ENCODE measurements at regions not wholly inside any gene's neighbourhood (a gene's known extent, or its start where the extent isn't known, plus 50 kb on each side); places are given as distances from the start of the nearest gene placed in this dataset.

DNA sequence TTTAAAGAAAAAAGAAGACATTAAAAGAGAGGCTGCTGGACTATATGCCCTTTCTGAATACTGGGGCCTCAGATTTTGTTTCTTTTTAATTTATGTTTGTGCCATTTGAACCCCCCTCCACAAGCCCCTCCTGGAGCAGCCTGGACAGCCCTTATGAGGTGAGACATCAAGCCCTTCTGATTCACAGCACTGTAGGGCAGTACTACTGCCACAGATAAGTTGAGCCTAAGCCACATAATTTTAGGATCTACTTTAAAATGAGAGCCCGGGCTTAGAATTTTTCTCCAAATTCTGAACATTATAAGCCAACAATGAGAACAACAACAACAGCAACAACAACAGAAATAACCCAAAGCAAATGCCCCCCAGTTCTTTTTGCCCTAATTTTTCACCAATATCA, 256.9 kb upstream of the SALL1 start:
- Histone ChIP-seq H3K27ac (ENCODE audit: low read depth, low read length) (no peak overlapping the region), H3K9ac (ENCODE audit: low read length in 5 of 5) (no peak overlapping the region), H3K9me3 (ENCODE audit: control insufficient read depth in 5 of 5, low read length in 5 of 5) (no peaks in the 10 kb centered on the region), H3K36me3 (ENCODE audit: control insufficient read depth in 5 of 5, insufficient read depth in 5 of 5, low read length in 5 of 5) (no peaks in the 10 kb centered on the region), H3K4me3 (ENCODE audit: low read depth in 1 of 5, low read length in 5 of 5) (no peak overlapping the region), H3K4me1 (ENCODE audit: control insufficient read depth in 5 of 5, insufficient read depth in 5 of 5, low read length in 5 of 5) (peaks cover 0 to 6% (median 5%) of the 10 kb centered on the region in 5 donors), H3K27me3 (ENCODE audit: control insufficient read depth in 5 of 5, insufficient read depth in 4 of 5, low read length in 5 of 5) (peaks cover 0 to 3% (median 0%) of the 10 kb centered on the region in 5 donors)

DNA sequence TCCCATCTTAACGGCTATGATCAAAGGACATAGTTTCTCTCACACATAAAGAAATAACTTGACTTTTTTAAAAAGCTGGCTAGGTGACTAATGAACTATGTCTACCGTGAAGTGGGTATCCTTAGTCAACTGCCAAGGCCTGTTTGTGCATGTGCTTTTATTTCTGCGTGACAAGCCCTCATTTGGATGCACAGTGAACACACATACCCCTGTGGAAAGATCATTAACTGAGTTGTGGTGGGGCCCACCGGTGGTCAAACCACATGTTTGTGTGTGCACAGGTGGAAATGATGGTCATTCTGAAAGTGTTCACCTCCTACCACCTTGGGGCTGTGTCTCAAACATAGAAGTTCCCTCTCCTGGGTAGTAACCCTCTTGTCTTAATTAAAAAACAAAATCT, 256.1 kb upstream of the SALL1 start:
- H3K27ac ChIP-seq (ENCODE audit: low read depth, low read length): no peak overlapping the region
- no peak overlapping the region for H3K9ac ChIP-seq (ENCODE audit: low read length in 5 of 5)
- no peak overlapping the region for H3K4me3 ChIP-seq (ENCODE audit: low read depth in 1 of 5, low read length in 5 of 5)
- peaks cover 0 to 3% (median 0%) of the 10 kb centered on the region in 5 donors for H3K27me3 ChIP-seq (ENCODE audit: control insufficient read depth in 5 of 5, insufficient read depth in 4 of 5, low read length in 5 of 5)
- H3K36me3 ChIP-seq (ENCODE audit: control insufficient read depth in 5 of 5, insufficient read depth in 5 of 5, low read length in 5 of 5): no peaks in the 10 kb centered on the region
- peaks cover 0 to 11% (median 5%) of the 10 kb centered on the region in 5 donors for H3K4me1 ChIP-seq (ENCODE audit: control insufficient read depth in 5 of 5, insufficient read depth in 5 of 5, low read length in 5 of 5)
- H3K9me3 ChIP-seq (ENCODE audit: control insufficient read depth in 5 of 5, low read length in 5 of 5): no peaks in the 10 kb centered on the region

DNA sequence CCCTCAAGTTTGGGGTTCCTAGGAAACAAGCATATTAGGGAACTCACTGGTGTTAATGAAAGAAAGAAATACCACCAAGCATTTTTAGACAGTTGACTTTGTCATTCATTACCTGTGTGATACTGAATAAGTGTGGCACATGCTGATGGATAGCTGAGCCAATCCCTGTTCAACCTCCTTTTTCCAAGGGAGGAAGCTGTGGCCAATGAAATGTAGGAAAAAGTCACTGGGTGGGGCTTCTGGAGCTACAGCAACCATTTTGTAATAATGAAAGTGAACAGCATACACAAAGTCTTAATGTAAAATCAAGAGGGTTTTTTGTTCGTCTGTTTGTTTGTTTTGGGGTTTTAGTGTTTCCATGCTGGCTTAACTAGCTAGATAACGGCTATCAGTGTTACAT, 254.3 kb upstream of the SALL1 start:
- H3K27ac ChIP-seq (ENCODE audit: low read depth, low read length): no peak overlapping the region
- no peaks in the 10 kb centered on the region for H3K36me3 ChIP-seq (ENCODE audit: control insufficient read depth in 5 of 5, insufficient read depth in 5 of 5, low read length in 5 of 5)
- no peak overlapping the region for H3K4me3 ChIP-seq (ENCODE audit: low read depth in 1 of 5, low read length in 5 of 5)
- peaks cover 0 to 3% (median 0%) of the 10 kb centered on the region in 5 donors for H3K27me3 ChIP-seq (ENCODE audit: control insufficient read depth in 5 of 5, insufficient read depth in 4 of 5, low read length in 5 of 5)
- H3K9me3 ChIP-seq (ENCODE audit: control insufficient read depth in 5 of 5, low read length in 5 of 5): no peaks in the 10 kb centered on the region
- no peak overlapping the region for H3K9ac ChIP-seq (ENCODE audit: low read length in 5 of 5)
- peaks cover 0 to 12% (median 5%) of the 10 kb centered on the region in 5 donors for H3K4me1 ChIP-seq (ENCODE audit: control insufficient read depth in 5 of 5, insufficient read depth in 5 of 5, low read length in 5 of 5)

DNA sequence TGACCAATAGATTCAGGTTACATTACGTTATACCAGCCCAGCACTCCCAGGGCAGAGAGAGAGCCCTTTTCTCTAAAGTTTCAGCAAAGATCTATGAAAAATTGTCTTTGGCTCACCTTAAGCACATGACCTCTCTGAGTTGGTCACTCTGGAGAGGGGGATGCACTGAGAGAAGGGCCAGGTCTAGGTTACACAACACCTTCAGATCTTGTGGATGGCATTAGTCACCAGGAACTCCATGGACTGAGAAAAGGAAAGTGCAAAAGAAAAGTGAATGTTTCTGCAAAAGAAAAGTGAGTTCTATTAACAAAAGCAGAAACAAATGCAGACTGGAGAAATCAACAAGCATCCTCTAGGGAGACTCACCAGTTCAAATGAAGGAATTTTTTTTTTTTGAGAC, 253.3 kb upstream of the SALL1 start:
- H3K27me3 ChIP-seq (ENCODE audit: control insufficient read depth in 5 of 5, insufficient read depth in 4 of 5, low read length in 5 of 5): no peaks in the 10 kb centered on the region
- H3K9ac ChIP-seq (ENCODE audit: low read length in 5 of 5): no peak overlapping the region
- no peaks in the 10 kb centered on the region for H3K9me3 ChIP-seq (ENCODE audit: control insufficient read depth in 5 of 5, low read length in 5 of 5)
- H3K27ac ChIP-seq (ENCODE audit: low read depth, low read length): no peak overlapping the region
- no peaks in the 10 kb centered on the region for H3K36me3 ChIP-seq (ENCODE audit: control insufficient read depth in 5 of 5, insufficient read depth in 5 of 5, low read length in 5 of 5)
- H3K4me3 ChIP-seq (ENCODE audit: low read depth in 1 of 5, low read length in 5 of 5): no peak overlapping the region
- peaks cover 0 to 12% (median 5%) of the 10 kb centered on the region in 5 donors for H3K4me1 ChIP-seq (ENCODE audit: control insufficient read depth in 5 of 5, insufficient read depth in 5 of 5, low read length in 5 of 5)

DNA sequence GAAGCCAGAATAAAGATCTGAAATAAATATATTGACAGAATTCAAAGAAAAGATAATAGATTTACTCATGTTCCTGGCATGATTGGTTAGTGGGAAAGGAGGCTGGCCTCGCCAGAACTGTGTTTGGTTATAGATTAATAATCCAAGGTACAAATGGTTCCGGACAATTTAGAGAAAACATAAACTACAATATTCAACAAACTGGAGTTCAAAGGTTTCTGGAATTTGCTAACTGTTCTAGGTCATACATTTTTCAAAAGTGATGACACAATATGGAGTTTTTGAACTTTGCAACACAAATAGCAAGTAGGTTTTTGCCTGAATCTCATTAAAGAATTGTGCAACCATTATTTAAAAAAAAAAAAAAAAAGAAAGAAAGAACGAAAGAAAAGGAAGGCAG, 251.7 kb upstream of the SALL1 start:
- Histone ChIP-seq H3K4me1 (ENCODE audit: control insufficient read depth in 5 of 5, insufficient read depth in 5 of 5, low read length in 5 of 5) (peaks cover 0 to 12% (median 5%) of the 10 kb centered on the region in 5 donors), H3K27ac (ENCODE audit: low read depth, low read length) (peak overlapping the region; percentile 81)

DNA sequence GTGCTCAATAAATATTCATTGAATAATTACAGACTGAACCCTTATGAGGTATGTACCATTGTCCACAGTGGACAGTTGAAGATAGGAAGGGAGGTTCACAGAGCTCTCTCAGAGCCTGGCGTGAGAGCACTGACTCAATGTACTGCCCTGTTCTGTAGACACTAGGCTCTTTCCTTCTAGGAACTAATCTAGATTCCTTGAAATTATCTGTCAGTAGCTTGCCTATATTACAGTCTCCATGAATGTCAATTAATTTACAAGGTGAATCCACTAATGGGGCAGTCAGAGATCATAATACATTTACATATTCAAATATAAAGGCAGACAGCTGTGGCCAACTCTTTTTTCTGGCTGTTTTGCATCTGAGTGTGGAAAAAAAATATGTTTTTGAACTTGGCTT, 251.2 kb upstream of the SALL1 start:
- Histone ChIP-seq H3K9me3 (ENCODE audit: control insufficient read depth in 5 of 5, low read length in 5 of 5) (no peaks in the 10 kb centered on the region), H3K36me3 (ENCODE audit: control insufficient read depth in 5 of 5, insufficient read depth in 5 of 5, low read length in 5 of 5) (no peaks in the 10 kb centered on the region), H3K9ac (ENCODE audit: low read length in 5 of 5) (peak overlapping the region in 1 of 5 donors; percentile 33), H3K4me3 (ENCODE audit: low read depth in 1 of 5, low read length in 5 of 5) (no peak overlapping the region), H3K4me1 (ENCODE audit: control insufficient read depth in 5 of 5, insufficient read depth in 5 of 5, low read length in 5 of 5) (peaks cover 0 to 12% (median 5%) of the 10 kb centered on the region in 5 donors), H3K27me3 (ENCODE audit: control insufficient read depth in 5 of 5, insufficient read depth in 4 of 5, low read length in 5 of 5) (no peaks in the 10 kb centered on the region), H3K27ac (ENCODE audit: low read depth, low read length) (peak overlapping the region; percentile 81)

More for the DNA sequence above, 251.7 kb upstream of the SALL1 start:
- Histone ChIP-seq H3K9me3 (ENCODE audit: control insufficient read depth in 5 of 5, low read length in 5 of 5) (no peaks in the 10 kb centered on the region), H3K9ac (ENCODE audit: low read length in 5 of 5) (peak overlapping the region in 1 of 5 donors; percentile 33), H3K36me3 (ENCODE audit: control insufficient read depth in 5 of 5, insufficient read depth in 5 of 5, low read length in 5 of 5) (no peaks in the 10 kb centered on the region), H3K4me3 (ENCODE audit: low read depth in 1 of 5, low read length in 5 of 5) (no peak overlapping the region), H3K27me3 (ENCODE audit: control insufficient read depth in 5 of 5, insufficient read depth in 4 of 5, low read length in 5 of 5) (no peaks in the 10 kb centered on the region)

DNA sequence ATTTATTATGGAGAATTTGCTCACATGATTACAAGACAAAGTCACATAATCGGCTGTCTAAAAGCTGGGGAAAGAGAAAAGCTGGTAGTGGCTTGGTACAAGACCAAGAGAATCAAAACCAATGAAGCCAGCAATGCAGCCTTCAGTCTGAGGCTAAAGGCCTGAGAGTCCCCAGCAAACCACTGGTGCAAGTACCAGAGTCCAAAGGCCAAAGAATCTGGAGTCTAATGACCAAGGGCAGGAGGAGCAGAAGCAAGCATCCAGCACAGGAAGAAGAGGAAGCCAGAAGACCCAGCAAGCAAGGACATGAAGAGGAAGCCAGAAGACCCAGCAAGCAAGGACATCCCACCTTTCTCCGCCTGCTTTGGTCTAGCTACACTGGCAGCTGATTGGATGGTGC, 250.6 kb upstream of the SALL1 start:
- H3K27ac ChIP-seq (ENCODE audit: low read depth, low read length): no peak overlapping the region
- peaks cover 0 to 12% (median 5%) of the 10 kb centered on the region in 5 donors for H3K4me1 ChIP-seq (ENCODE audit: control insufficient read depth in 5 of 5, insufficient read depth in 5 of 5, low read length in 5 of 5)
- no peaks in the 10 kb centered on the region for H3K36me3 ChIP-seq (ENCODE audit: control insufficient read depth in 5 of 5, insufficient read depth in 5 of 5, low read length in 5 of 5)
- H3K27me3 ChIP-seq (ENCODE audit: control insufficient read depth in 5 of 5, insufficient read depth in 4 of 5, low read length in 5 of 5): no peaks in the 10 kb centered on the region
- H3K9me3 ChIP-seq (ENCODE audit: control insufficient read depth in 5 of 5, low read length in 5 of 5): no peaks in the 10 kb centered on the region
- H3K4me3 ChIP-seq (ENCODE audit: low read depth in 1 of 5, low read length in 5 of 5): no peak overlapping the region
- no peak overlapping the region for H3K9ac ChIP-seq (ENCODE audit: low read length in 5 of 5)

DNA sequence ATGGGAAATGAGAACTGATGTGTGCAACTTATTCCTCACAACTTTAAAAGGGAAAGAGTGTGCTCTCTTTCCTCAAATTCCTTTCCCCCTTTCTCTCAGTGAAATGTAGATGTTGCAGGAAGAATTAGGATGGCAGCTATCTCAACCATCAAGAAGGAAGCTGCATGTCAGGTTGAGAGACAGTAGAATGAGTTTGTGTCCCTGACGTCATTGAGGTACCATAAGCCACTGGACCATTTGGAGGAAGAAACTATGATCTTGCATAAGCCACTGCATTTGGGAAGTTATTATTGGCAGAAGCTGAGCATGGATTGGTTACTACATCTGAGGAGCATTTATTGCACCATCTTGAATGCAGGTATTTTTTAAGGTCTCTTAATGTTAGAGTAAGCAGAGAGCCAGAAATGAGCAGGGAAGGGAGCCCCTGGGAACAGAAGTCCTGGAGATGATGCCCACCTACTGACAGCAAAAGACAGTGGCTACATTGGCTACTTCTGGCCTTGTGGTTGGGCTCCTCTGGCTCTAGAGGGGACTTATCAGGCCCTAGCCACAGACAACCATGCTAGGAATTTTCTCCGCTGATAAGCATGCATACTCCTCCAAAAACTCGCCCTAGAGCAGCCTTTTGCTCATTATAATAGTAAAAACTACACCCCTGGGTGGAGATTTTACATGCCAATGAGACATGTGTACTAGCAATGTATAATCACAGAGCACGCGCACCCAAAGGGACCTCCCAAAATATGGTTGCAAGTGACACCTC, 249.0 kb upstream of the SALL1 start:
- Histone ChIP-seq H3K36me3 (ENCODE audit: control insufficient read depth in 5 of 5, insufficient read depth in 5 of 5, low read length in 5 of 5) (no peaks in the 10 kb centered on the region), H3K27me3 (ENCODE audit: control insufficient read depth in 5 of 5, insufficient read depth in 4 of 5, low read length in 5 of 5) (no peaks in the 10 kb centered on the region), H3K27ac (ENCODE audit: low read depth, low read length) (no peak overlapping the region), H3K4me3 (ENCODE audit: low read depth in 1 of 5, low read length in 5 of 5) (no peak overlapping the region), H3K4me1 (ENCODE audit: control insufficient read depth in 5 of 5, insufficient read depth in 5 of 5, low read length in 5 of 5) (peaks cover 0 to 12% (median 5%) of the 10 kb centered on the region in 5 donors), H3K9me3 (ENCODE audit: control insufficient read depth in 5 of 5, low read length in 5 of 5) (no peaks in the 10 kb centered on the region), H3K9ac (ENCODE audit: low read length in 5 of 5) (no peak overlapping the region)

DNA sequence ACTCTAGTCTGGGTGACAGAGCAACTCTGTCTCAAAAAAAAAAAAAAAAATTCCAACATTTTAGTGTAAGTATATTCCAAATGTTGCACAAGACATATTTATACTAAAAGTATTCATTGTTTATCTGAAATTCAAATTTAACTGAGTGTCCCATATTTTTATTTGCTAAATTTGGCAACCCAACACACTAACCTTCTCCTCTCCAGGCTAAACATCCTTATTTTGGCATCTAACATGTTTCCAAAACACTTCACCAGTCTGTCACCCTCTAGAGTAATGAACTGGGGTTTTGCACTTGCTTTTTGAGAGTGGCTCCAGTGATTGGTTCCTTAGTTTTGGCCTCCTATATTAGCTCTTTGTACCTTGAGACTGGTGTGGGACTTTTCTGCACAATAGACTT, 243.4 kb upstream of the SALL1 start:
- Histone ChIP-seq H3K27me3 (ENCODE audit: control insufficient read depth in 5 of 5, insufficient read depth in 4 of 5, low read length in 5 of 5) (no peaks in the 10 kb centered on the region), H3K9me3 (ENCODE audit: control insufficient read depth in 5 of 5, low read length in 5 of 5) (peaks cover 0 to 4% (median under 1%) of the 10 kb centered on the region in 5 donors), H3K9ac (ENCODE audit: low read length in 5 of 5) (no peak overlapping the region), H3K4me3 (ENCODE audit: low read depth in 1 of 5, low read length in 5 of 5) (no peak overlapping the region), H3K4me1 (ENCODE audit: control insufficient read depth in 5 of 5, insufficient read depth in 5 of 5, low read length in 5 of 5) (peaks cover 2 to 21% (median 14%) of the 10 kb centered on the region in 5 donors), H3K36me3 (ENCODE audit: control insufficient read depth in 5 of 5, insufficient read depth in 5 of 5, low read length in 5 of 5) (no peaks in the 10 kb centered on the region), H3K27ac (ENCODE audit: low read depth, low read length) (peak overlapping the region; percentile 2)

DNA sequence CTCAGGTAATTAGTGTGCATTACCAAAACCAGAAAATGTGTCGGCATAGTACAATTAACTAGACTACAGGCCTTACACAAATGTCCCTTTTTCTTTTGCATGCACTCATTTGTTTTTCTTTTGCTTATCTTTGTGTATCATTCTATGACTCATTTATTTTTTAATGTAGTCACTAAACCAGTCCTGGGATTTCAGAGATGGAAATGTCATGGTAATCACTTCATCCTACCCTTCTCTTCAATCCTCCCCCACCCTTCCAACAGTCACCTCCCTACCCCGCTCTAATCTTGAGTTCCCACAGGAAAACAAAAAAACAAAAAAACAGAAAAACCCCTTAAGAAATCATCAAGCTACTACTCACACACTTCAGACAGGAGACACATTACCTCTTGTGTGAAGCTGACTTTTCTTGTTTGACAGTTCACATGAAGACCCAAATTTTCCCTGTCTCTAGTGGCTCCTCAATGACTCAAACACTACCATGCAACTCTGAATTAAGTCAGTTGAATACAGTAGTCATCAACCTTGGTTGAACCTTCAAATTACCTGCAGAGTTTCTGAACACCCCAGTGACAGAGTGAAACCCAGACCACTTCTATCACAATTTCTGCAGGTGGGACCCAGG, 242.4 kb upstream of the SALL1 start:
- Histone ChIP-seq H3K9ac (ENCODE audit: low read length in 5 of 5) (no peak overlapping the region), H3K9me3 (ENCODE audit: control insufficient read depth in 5 of 5, low read length in 5 of 5) (peaks cover 2 to 9% (median 5%) of the 10 kb centered on the region in 5 donors), H3K27me3 (ENCODE audit: control insufficient read depth in 5 of 5, insufficient read depth in 4 of 5, low read length in 5 of 5) (no peaks in the 10 kb centered on the region), H3K4me1 (ENCODE audit: control insufficient read depth in 5 of 5, insufficient read depth in 5 of 5, low read length in 5 of 5) (peaks cover 2 to 21% (median 14%) of the 10 kb centered on the region in 5 donors), H3K36me3 (ENCODE audit: control insufficient read depth in 5 of 5, insufficient read depth in 5 of 5, low read length in 5 of 5) (no peaks in the 10 kb centered on the region), H3K4me3 (ENCODE audit: low read depth in 1 of 5, low read length in 5 of 5) (no peak overlapping the region), H3K27ac (ENCODE audit: low read depth, low read length) (peak overlapping the region; percentile 34)

Measured in subcutaneous abdominal adipose tissue (tissue), 5 donors.